ENCODE measurements at regions not wholly inside any gene's neighbourhood (a gene's known extent, or its start where the extent isn't known, plus 50 kb on each side); places are given as distances from the start of the nearest gene placed in this dataset.

DNA sequence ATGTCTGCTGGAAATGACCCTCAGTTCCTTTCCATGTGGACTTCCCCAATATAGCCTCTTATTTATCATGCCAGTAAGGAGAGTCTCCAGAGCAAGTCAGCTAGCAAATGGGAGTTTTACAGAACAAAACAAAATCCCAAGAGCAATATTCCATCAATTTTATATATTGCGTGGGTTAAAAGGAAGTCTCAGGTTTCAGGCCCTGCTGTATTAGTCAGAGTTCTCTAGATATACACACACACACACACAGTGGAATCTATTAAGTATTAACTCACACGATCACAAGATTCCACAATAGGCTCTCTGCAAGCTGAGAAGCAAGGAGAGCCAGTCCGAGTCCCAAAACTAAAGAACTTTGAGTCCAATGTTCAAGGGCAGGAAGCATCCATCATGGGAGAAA is 102.8 kb upstream of the MAP2 start:
- Histone ChIP-seq H4K8ac (ENCODE audit: extremely low read depth, insufficient read depth, low read length) (no peak overlapping the region), H2BK20ac (ENCODE audit: low read length) (no peak overlapping the region), H2BK5ac (ENCODE audit: low read depth, low read length) (no peak overlapping the region), H3K23ac (ENCODE audit: insufficient read length) (no peak overlapping the region), H3K79me1 (ENCODE audit: low read depth, low read length) (no peaks in the 10 kb centered on the region), H3K4me3 (ENCODE audit: extremely low read depth in 1 of 4, insufficient read depth in 2 of 4, low read depth in 3 of 4, low read length in 4 of 4) (no peak overlapping the region), H3K4me1 (replicated peaks in 1 of 4; ENCODE audit: control insufficient read depth in 3 of 4, insufficient read depth in 4 of 4, low read length in 3 of 4) (peaks cover 0 to 5% (median 3%) of the 10 kb centered on the region in 4 experiments; a peak in 5 of 7 replicates), H3K36me3 (ENCODE audit: control insufficient read depth in 2 of 4, insufficient read depth in 4 of 4, low read length in 3 of 4) (peaks cover 0 to 4% (median 1%) of the 10 kb centered on the region in 4 experiments; a peak in 2 of 8 replicates), H4K91ac (replicated peaks; ENCODE audit: insufficient read length, low read length) (no peak overlapping the region), H3K4me2 (ENCODE audit: insufficient read depth in 1 of 2, low read depth in 2 of 2, low read length in 2 of 2) (no peak overlapping the region), H2AFZ (ENCODE audit: low read length) (no peak overlapping the region), H2BK12ac (ENCODE audit: low read depth, low read length) (no peak overlapping the region), H3K14ac (ENCODE audit: insufficient read length) (no peak overlapping the region), H3K9ac (replicated peaks in 1 of 4; ENCODE audit: extremely low read depth in 1 of 4, low read depth in 3 of 4, low read length in 3 of 4) (no peak overlapping the region), H2BK120ac (replicated peaks; ENCODE audit: low read depth, low read length) (no peak overlapping the region), H3K4ac (replicated peaks; ENCODE audit: insufficient read length, low read depth, low read length) (no peak overlapping the region), H3K18ac (ENCODE audit: extremely low read depth, low read length) (no peak overlapping the region), H2BK15ac (ENCODE audit: low read length) (no peak overlapping the region), H3K9me3 (ENCODE audit: insufficient read depth in 2 of 2, low read depth in 1 of 2, low read length in 1 of 2) (no peaks in the 10 kb centered on the region), H3K27me3 (replicated peaks in 1 of 4; ENCODE audit: control insufficient read depth in 3 of 4, extremely low read depth in 1 of 4, insufficient read depth in 3 of 4, low read length in 3 of 4) (no peaks in the 10 kb centered on the region), H2AK5ac (ENCODE audit: low read depth, low read length) (no peak overlapping the region), H3K79me2 (ENCODE audit: control insufficient read depth in 1 of 2, insufficient read depth in 2 of 2, low read length in 2 of 2) (no peaks in the 10 kb centered on the region), H3K56ac (replicated peaks; ENCODE audit: insufficient read length, low read depth, low read length) (no peak overlapping the region), H3K23me2 (ENCODE audit: low read depth, low read length) (no peaks in the 10 kb centered on the region; the same call in 1 of the 2 replicates), H4K5ac (ENCODE audit: insufficient read length, low read depth, low read length) (no peak overlapping the region), H3K27ac (ENCODE audit: low read depth, low read length) (no peak overlapping the region), H4K20me1 (replicated peaks in 1 of 2; ENCODE audit: control insufficient read depth in 1 of 2, insufficient read depth in 2 of 2, low read length in 2 of 2) (peaks cover 0 to 4% of the 10 kb centered on the region in 2 experiments)
- ChIA-PET POLR2A (ENCODE audit: partially characterized antibody) (interaction anchor here (1.0 to 4.8 kb wide), 3 partner anchors 9 to 111 kb away, joined by 3 to 24 read pairs (median 3); no protein-coding TSS in a partner anchor), CTCF (ENCODE audit: partially characterized antibody) (interaction anchor here (0.7 to 4.4 kb wide), 7 partner anchors 13 to 926 kb away, joined by 3 to 30 read pairs (median 3); no protein-coding TSS in a partner anchor)
- DNase-seq (ENCODE audit: low read depth in 1 of 2, low spot score in 2 of 2), result no peak
- 91% methylated on average over 3 of the region's 3 CpGs; no CpG with 5 or more reads in 1 of the 2 experiments for WGBS, 2 experiments (ENCODE audit: extremely low coverage in 1 of 2, insufficient coverage in 1 of 2, insufficient read length in 1 of 2, insufficient replicate concordance in 2 of 2, low coverage in 1 of 2, low lambda C conversion rate in 2 of 2, missing lambda C conversion rate in 1 of 2)
- TF ChIP-seq POLR2A (IDR thresholded peaks at IDR 0.05; ENCODE audit: control extremely low read depth in 1 of 2, low read depth in 2 of 2, low read length in 2 of 2) (peak in 1 of 2 experiments; percentile 66; a peak in 1 of 3 replicates), NANOG (IDR thresholded peaks at IDR 0.05; ENCODE audit: insufficient read depth, low read depth, low read length, poor library complexity, severe bottlenecking) (no peak)
- no peak for FAIRE-seq
